ENCODE measurements at regions not wholly inside any gene's neighbourhood (a gene's known extent, or its start where the extent isn't known, plus 50 kb on each side); places are given as distances from the start of the nearest gene placed in this dataset.
"Not testable (repeated sequence)": the region's sequence is repeated elsewhere in the genome, so short reads cannot be mapped to it uniquely, and the experiment has no call there.

DNA sequence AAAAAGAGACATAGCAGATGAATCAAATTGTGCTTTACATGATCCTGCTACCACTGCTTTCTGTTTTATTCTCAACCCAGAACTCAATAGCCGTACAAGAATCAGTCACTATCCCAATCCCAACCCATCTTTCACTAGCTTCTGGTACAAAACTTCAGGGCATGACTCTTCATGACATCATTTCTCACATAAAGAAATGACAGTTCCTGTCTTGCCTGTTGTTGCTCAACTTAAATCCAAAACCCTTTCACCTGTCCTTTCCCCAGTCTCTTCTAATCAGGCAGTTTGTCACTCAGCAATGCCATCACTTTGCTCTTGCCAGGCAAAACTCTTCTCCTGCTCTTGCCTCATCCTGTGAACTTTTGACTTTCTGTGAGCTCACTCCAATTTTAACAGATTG, 962.8 kb downstream of the GALC start:
- no peak for DNase-seq

GRCh38 chr14:87020106-87020505, 972.9 kb downstream of the GALC start:
- not testable (repeated sequence) for DNase-seq

DNA sequence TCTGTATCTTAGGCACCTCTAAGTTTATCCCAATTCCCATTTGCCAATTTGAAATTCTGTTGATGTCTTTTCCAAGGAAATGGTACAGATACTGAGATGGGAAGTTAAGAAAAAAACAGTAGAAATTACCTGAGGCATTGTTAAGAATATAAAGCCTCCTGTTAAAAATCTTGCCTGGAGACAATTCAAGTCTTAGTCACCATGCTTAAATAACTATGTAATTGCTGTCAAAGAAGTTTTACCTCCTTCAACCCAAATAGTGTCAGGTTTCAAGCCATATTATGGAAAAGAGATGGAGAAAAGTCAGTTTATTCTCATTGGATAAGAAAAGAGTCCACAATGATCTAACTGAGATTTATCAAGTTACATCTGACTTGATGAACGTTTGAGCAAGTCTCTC, 974.7 kb downstream of the GALC start:
- no peak for DNase-seq

- no peak for DNase-seq
These were observed 975.6 kb downstream of the GALC start for GRCh38 chr14:87017335-87017734.

DNA sequence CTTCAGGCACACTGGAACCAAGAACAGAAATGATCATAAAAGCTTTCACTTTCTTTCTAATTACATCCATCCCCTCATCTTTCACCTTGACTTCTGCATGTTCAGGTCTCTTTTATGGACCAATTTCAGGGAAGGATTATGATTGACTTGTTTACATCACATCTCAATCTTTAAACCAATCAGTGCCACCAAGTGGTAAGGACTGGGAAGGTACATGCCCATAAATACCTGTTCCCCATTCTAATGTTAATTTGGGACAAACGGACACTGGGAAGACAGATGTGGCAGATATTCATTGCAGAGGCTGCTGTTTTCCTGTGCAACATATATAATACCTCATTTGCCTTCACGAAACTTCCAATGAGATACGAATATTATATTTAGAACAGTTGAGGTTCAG, 978.1 kb downstream of the GALC start:
- no peak for DNase-seq

DNA sequence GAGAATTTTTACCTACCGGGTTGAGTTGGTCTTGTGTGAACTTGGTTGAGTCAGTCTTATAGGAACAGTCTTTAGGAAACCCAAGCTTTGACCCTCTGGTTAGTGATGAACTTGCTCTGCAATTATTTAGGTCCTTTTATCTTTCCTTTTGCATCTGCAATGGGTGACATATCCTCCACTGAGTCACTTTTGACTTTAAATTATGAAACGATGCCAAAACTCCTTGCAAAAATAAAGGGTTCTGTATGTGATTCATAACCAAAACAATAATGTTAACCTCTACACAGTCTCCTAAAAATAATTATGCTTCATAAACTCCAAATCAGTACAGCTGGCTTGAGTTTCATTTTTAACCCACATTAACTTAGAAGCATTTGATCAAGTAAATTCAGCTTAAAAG, 979.4 kb downstream of the GALC start:
- no peak for DNase-seq

DNA sequence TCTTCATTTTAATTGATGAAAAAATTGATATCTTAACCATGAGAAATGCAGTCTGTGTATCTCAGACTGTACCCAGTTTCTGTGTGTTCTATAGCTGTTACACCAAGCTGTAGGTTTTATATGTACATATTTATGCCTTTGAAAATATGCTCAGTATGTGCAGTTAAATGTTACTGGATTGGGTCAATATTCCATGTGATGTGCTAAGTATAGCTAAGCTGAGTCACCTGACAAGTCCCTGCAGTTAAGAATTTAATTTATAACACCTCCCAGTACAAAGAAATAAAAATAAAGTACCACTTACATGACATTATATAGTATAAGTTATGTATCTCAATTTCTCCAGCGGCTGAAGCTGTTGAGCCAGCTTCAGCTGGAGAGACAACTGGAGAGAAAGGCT, 984.0 kb downstream of the GALC start:
- DNase-seq: no peak

- DNase-seq: no peak
These were observed 987.7 kb downstream of the GALC start for GRCh38 chr14:87005280-87005679.

GRCh38 chr14:87002776-87003175, 990.2 kb downstream of the GALC start:
- DNase-seq: no peak

GRCh38 chr14:87001333-87001732, 991.6 kb downstream of the GALC start:
- DNase-seq: no peak

DNA sequence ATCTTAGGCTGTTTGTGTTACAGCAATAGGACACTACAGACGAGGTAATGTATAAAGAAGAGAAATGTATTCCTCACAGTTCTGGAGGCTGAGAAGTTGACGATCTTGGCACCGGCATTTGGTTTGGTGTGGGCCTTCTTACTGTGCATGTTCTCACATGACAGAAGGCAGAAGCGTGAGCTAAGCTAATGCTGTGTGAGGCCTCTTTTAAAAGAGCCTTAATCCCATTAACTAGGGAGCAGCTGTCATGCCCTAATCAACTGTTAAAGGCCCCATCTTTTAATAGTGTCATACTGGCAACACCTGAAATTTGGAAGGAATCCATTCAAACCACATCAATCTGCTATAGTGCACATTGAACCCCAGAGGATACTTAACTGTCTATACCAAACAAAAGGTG, 992.9 kb downstream of the GALC start:
- no peak for DNase-seq

DNA sequence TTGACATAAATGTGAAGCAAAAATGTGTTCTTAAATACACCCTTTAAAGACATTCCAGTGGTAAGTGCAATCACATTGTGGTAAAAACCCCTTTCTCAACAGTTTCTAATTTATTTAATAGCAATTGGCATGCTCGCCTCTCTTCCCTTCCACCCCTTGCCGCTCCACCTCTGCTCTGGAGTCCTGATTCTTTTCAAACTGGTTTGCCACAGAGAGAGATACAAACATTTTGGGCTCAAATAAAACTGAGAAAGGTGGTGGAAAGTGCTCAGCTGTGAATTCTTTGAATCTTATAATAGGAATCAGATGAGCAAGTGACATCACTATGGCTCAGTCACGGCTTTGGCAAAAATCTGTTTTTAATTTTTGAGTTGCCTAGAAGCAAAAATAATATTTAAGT, 993.9 kb downstream of the GALC start:
- no peak for DNase-seq

DNA sequence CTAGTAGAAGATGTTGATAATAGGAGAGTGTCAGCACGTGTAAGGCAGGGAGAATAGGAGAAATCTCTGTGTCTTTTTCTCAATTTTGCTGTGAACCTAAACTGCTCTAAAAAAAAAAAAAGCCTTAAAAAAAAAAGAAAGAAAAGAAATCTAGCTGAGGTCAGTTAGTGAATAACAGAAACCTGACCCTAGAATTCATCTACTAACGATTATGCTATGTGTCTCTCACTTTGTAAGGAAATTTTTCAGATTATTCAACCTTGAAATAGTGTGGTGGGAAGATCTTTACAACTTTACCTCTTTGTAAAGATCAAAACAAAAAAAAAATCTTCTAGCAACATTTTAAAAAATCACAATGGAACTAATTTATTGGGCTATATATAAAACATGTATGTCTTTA, 995.7 kb downstream of the GALC start:
- no peak for DNase-seq

GRCh38 chr14:86990396-86990795, 1002.6 kb downstream of the GALC start:
- no peak for DNase-seq

DNA sequence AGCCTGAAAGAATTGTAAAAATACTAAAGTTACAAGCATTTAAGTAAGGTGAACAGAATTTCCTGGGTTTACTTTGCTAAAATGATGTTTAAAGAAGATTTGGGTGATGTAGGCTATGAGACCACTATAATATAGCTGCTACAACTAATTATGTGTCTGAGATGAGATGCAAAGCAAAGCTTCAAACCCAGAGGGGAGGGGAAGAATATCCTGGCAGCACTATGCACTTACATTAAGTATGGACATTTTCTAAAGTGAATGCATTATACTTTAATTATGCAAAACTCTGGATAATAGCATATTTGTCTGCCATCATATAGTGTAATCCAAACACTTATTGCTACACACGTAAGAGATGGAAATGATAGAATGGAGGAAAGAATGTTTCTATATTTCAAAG, 1003.7 kb downstream of the GALC start:
- DNase-seq: no peak

DNA sequence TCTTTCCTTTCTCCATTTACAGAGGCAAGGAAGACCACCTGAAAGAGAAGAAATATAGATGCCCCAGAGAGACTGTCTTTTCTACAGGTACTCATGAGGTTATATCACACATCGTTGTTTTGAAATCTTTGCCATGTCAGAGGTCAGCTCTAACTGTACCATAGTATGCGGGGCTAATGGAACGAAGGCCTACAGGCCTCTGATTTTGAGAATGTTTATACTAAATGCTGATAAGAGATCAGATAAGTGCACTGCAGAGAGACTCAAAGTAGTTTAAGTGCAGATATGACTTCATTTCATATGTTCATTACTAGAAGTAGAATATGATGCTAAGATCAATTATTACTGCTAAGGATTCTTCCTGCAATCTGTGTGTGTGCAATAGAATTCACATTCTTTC, 1005.0 kb downstream of the GALC start:
- DNase-seq: no peak

- no peak for DNase-seq
These were observed 1019.8 kb downstream of the GALC start for GRCh38 chr14:86973177-86973576.

DNA sequence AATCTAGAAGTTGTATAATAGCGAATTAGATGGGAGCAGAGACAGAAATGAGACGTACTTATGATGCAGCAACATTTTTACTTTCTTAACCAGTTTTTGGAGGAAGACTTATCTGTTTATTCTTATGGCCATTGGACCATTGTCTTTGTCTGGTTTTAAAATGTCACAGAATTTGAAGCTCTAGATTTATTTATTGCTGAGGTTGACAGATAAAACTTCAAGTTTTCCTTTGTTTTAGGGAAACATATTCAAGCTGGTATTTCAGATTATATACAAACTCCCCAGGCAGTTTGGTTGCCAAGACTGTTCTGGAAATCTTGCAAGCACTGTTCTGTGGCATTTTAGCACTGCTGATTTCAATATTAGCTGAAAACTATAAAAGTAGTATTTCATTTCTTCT, 1021.7 kb downstream of the GALC start:
- DNase-seq: no peak

GRCh38 chr14:86961106-86961716, 1031.8 kb downstream of the GALC start:
- no peak for DNase-seq

DNA sequence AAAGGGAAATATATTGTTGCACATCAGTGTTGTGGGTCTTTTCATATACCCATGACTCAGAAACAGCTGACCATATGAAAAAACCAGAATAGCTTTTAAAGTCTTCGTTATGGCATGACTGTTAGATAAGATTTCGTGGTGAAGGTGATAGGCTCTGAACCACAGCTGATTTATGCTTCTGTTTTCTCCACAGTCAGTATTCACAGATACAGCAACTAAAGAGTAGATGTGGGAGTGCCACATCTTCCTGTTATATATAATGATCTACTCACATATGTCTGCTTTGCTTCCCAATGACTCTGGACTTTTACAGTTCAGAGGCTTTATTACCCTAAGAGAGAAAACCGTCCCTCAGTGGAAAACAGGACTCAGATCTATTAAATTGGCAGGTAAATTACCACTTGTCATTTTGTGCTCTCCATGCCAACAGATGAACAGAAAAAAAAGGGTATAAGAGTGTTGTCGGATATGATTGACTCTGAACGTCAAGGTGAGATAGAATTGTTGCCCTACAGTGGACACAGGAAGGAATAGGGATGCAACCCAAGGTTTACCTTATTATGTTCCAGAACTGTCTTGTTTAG, 1037.1 kb downstream of the GALC start:
- DNase-seq: no peak

GRCh38 chr14:86954623-86955022, 1038.4 kb downstream of the GALC start:
- DNase-seq: no peak

DNA sequence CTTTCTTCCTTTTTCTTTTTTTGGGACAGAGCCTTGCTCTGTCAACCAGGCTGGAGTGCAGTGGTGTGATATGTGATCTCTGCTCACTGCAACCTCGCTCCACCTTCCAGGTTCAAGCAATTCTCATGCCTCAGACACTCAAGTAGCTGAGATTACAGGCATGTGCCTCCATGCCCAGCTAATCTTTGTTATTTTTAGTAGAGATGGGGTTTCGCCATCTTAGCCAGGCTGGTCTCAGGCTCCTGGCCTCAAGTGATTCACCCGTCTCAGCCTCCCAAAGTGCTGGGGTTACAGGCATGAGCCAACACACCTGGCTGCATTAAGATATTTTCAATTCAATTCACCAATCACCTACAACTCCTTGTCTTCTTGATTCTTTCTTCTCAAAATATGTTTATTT, 1046.5 kb downstream of the GALC start:
- no peak for DNase-seq

- no peak for DNase-seq
These were observed 1048.5 kb downstream of the GALC start for GRCh38 chr14:86944434-86944833.

DNA sequence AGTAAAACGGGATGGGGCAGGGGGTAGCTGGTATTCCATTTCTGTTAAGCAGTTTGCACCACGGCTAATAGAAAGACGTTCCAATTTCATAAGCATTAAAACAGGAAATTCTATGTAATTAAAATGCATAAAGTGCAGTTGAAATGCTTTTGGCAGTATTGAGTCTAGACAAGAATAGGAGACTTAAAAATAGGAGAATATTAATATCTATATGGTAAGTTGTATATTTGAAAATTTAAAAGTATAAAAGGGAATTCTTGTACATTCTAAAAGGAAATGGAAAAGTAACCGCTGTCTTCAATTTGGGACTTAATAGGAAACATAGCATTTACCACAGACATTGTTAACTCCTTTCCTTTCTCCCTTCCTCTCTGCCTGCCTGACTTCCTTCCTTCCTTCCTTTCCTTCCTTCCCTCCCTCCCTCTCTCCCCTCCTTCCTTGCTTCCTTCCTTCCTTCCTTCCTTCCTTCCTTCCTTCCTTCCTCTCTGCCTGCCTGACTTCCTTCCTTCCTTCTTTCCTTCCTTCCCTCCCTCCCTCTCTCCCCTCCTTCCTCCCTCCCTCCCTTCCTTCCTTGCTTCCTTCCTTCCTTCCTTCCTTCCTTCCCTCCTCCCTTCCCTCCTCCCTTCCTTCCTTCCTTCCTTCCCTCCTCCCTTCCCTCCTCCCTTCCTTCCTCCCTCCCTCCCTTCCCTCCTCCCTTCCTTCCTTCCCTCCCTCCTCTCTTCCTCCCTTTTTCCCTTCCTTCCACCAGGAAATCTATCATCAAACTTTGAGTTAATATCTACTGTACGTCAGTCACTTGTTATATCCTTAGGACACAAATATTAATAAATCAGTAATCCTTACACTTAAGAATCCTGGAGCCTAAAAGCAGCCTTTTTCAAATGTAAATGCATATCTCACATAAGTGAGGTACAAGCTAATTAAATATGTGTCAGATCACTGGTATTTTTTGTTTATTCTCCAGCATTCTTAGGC, 1049.3 kb downstream of the GALC start:
- DNase-seq: no peak

All from 8988T (cell line).